GM21723 (cell line): ENCODE measurements at regions not wholly inside any gene's neighbourhood (a gene's known extent, or its start where the extent isn't known, plus 50 kb on each side); places are given as distances from the start of the nearest gene placed in this dataset.

Experiments used
- ATAC-seq: cut with Tn5 transposase; IDR thresholded peaks from one replicate; pipeline ENCODE4 v1.9.1; 2021; ENCODE audit warnings: mild to moderate bottlenecking, moderate library complexity; ENCODE audit not compliant: unreplicated experiment

GRCh38 chr1:168865850-168866620 is 137.0 kb upstream of the DPT start:
- no peak for ATAC-seq

- ATAC-seq, result no peak
These were observed 139.1 kb upstream of the DPT start for GRCh38 chr1:168867941-168868634.

GRCh38 chr1:168871531-168871930 is 142.5 kb upstream of the DPT start:
- ATAC-seq, result no peak

- no peak for ATAC-seq
These were observed 146.8 kb upstream of the DPT start for GRCh38 chr1:168875831-168876230.

DNA sequence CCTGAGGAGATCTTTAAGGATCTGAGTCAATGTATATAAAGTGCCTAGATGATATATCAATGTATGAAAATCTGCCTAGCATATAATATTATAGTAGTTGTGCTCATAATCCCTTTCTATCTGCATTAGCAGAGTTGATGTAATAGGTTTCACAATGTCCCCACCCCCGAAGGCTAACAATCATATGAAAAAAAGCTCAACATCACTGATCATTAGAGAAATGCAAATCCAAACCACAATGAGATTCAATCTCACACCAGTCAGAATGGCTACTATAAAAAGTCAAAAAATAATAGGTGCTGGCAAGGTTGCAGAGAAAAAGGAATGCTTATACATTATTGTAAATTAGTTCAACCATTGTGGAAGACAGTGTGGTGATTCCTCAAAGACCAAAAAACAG is 147.8 kb upstream of the DPT start:
- ATAC-seq, result no peak

DNA sequence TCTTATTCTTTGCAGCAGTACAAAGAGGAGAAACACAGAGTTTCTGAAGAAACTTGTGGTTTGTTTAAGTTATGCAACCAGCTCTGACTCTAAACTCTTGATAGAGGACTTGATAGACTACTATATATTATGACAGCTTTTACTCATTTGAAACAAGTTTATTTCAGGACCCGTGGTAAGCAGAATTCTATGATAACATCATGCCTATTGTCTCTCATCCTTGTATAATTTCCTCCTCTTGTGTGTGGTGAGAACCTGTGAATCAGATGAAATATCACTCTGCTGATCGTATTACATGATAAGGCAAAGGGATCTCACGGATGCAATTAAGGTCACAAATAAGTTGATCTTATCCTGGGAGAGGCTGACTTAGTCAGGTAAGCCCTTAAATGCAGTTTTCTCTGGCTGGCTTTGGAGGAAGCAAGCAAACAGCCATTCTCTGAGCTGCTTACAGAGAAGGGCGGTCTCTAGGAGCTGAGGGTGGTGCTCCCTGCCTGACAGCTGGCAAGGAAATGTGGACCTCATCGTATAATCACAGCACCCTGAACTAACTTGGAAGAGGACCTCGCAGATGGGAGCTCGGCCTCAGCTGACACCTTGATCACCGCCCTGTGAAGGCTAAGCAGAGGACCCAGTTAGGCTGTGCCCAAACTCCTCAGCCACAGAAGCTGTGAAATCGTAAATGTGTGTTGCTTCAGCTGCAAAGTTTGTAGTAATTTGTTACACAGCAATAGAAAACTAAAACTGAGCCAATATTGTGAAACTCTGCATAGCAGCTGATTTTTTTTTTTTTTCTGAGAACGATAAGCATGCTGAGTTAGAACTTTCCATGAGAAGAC is 151.1 kb upstream of the DPT start:
- ATAC-seq, result no peak

- ATAC-seq, result no peak
These were observed 152.8 kb upstream of the DPT start for GRCh38 chr1:168881656-168882260.

- no peak for ATAC-seq
These were observed 158.4 kb upstream of the DPT start for GRCh38 chr1:168887381-168887780.

DNA sequence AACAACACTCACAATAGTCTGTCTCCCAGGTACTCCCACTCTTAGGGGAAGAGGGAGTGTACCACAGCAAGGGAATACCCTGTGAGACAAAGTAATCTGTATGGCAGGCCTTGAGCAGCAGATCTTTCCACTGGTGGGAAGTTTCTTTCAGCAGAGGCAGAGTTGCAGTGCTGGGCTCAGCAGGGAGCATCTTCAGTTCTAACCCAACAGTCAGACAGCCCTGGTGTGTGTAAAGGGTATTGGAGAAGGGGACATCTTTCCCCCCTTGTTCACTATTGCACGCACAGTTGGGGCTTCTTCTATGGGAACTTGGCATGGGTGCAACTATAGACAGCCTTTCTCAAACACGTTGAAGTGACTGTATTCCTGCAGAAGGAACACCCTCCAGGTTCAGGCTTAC is 159.4 kb upstream of the DPT start:
- ATAC-seq, result no peak

DNA sequence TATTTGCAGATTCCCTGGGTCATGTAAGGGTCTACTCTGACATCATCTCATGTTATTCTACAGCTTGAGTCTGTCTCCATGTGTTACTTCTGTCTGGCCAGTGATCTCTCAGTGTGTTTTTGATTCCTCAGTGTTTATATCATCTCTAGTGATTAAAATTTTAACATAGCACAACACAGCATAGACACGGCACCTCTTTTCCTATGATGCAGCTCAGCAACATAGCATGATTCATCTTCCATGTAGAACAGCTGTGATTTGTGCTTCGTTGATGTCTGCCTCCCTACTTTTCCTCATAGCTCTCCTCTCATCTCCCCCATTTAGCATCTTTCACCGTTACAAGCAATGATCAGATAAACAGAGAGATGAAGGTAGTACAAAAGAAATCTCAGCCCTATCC is 163.9 kb upstream of the DPT start:
- no peak for ATAC-seq

- no peak for ATAC-seq
These were observed 164.4 kb upstream of the DPT start for GRCh38 chr1:168893359-168893801.

- no peak for ATAC-seq
These were observed 165.4 kb upstream of the DPT start for GRCh38 chr1:168894397-168894903.

GRCh38 chr1:168897249-168897648 is 168.2 kb upstream of the DPT start:
- ATAC-seq, result no peak

- no peak for ATAC-seq
These were observed 174.3 kb upstream of the DPT start for GRCh38 chr1:168903237-168903830.

DNA sequence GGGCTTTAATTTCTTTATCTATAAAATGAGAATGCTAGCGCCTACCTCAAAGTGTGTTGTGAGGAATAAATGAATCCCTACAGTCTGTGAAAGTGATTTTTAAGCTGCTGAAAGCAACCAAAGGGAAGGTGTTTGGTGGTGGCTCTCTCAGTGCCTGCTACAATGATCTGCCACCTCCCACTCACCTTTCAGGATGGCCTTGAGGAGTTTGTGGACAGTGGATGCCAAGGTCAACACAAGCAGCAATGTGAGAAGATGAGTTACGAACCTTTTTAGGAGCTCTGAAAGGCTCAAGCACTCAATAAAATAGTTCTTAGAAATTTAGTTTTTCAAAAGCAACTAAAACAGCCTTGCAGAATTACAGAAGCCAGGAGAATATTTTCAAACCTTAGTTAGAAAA is 176.6 kb upstream of the DPT start:
- no peak for ATAC-seq

DNA sequence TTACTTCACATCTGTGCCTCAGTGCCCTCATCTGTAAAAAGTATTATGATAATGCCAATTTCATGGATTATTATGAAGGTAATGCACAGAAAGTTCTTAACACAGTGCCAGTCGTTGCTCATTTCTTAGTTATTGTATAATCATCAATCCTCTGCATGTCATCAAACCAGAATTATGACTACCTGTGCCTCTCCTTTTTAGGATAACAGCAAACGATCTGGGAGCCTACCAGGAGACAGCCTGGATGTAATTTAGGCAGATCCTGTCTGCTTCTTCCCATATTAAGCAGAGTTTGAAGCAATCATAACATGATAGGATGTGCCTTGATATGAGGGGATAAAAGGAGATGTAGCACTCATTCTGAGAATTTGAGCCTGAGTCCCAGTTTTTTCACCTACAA is 177.4 kb upstream of the DPT start:
- ATAC-seq, result no peak

DNA sequence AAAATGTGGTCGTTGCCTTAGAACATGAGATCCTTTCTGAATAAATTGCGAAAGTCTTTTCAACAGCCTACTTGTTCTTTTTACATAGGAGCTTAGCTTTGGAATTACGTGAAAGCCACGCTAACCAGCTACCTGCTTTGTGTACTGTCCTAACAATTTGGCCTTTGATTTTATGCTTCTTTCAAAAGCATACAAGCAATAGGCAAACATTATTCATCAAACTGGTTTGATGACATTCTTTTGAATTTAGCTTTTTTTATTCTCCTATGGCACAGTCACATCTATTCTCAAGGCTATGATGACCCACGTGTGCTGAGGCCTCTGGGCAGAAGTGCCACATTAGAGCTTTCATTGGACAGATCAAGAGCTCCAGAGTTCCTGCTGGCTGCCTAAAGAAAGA is 178.0 kb upstream of the DPT start:
- no peak for ATAC-seq

DNA sequence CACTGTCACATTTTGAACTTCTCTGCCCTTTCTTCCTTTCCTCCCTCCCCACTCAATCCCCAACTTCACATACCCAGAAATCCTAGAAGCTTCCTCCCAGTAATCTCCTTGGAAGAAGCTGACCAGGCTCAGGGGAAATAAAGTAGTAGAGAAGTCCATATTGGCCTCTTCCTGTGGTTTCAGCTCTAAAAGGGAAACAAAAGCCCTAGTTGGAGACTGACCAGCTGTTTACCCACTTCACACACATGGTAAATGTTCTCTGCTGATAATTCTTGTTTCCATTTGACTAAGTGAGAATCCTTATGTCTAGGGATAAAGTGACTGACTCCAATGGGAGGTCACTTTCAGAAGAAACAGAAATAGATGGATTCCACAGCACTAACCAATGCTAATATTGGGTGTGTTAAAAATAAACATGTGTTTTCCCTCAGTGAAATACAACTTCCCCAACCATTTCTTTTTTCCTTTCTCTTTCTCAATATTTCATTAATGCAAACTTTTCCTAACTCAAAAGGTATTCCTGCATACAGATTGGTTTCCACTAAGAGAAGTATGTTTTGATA is 178.9 kb upstream of the DPT start:
- no peak for ATAC-seq

GRCh38 chr1:168910403-168910802 is 181.4 kb upstream of the DPT start:
- no peak for ATAC-seq

DNA sequence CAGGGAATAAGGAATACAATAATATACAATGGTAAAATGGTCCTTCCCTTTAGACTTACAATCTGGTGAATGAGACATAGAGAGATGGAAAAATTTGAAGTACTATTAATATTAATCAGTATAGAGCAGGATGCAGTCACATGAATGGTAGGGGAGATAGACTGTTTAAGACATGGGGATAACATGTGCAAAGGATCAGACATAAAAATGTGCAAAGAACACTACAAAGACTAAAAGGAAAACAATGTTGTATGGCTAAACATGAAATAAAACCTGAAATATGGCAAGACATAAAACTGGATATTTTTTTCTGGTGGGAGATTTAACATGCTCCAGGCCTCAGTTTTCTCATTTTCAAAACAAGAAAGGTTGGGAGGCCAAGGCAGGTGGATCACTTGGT is 182.4 kb upstream of the DPT start:
- no peak for ATAC-seq
